GM20431 (cell line): ENCODE measurements at regions not wholly inside any gene's neighbourhood (a gene's known extent, or its start where the extent isn't known, plus 50 kb on each side); places are given as distances from the start of the nearest gene placed in this dataset.

ENCODE experiments used
- in situ Hi-C: fragments of 300-500 bp; cut with MseI, MboI; formaldehyde crosslinking; loops from one replicate; pipeline ENCODE4 v1.15.0; 2020; ENCODE audit warnings: low sequenced_read_pairs; ENCODE audit not compliant: unreplicated experiment

- in situ Hi-C loops = no loop called here
Measured at GRCh38 chr6:147054871-147055270, 149.3 kb upstream of the STXBP5 start.

GRCh38 chr6:147055821-147056392, 148.3 kb upstream of the STXBP5 start:
- in situ Hi-C loops = no loop called here

- in situ Hi-C loops = no loop called here
Measured at GRCh38 chr6:147057188-147057587, 147.0 kb upstream of the STXBP5 start.

- in situ Hi-C loops = no loop called here
Measured at GRCh38 chr6:147057705-147058342, 146.4 kb upstream of the STXBP5 start.

- in situ Hi-C loops = no loop called here
Measured at GRCh38 chr6:147058786-147059385, 145.3 kb upstream of the STXBP5 start.

- in situ Hi-C loops = no loop called here
Measured at GRCh38 chr6:147060636-147061035, 143.6 kb upstream of the STXBP5 start.

GRCh38 chr6:147061252-147061651, 143.0 kb upstream of the STXBP5 start:
- in situ Hi-C loops = no loop called here

- in situ Hi-C loops = no loop called here
Measured at GRCh38 chr6:147063469-147064031, 140.7 kb upstream of the STXBP5 start.

GRCh38 chr6:147065786-147066185, 138.4 kb upstream of the STXBP5 start:
- in situ Hi-C loops = no loop called here

- in situ Hi-C loops = no loop called here
Measured at GRCh38 chr6:147067184-147067583, 137.0 kb upstream of the STXBP5 start.

- in situ Hi-C loops = no loop called here
Measured at GRCh38 chr6:147071776-147072175, 132.4 kb upstream of the STXBP5 start.

- in situ Hi-C loops = no loop called here
Measured at GRCh38 chr6:147075381-147075780, 128.8 kb upstream of the STXBP5 start.

- in situ Hi-C loops = no loop called here
Measured at GRCh38 chr6:147077251-147077650, 127.0 kb upstream of the STXBP5 start.

GRCh38 chr6:147078106-147078505, 126.1 kb upstream of the STXBP5 start:
- in situ Hi-C loops = no loop called here

- in situ Hi-C loops = no loop called here
Measured at GRCh38 chr6:147078602-147079001, 125.6 kb upstream of the STXBP5 start.

GRCh38 chr6:147080225-147080624, 124.0 kb upstream of the STXBP5 start:
- in situ Hi-C loops = no loop called here

- in situ Hi-C loops = no loop called here
Measured at GRCh38 chr6:147081076-147081609, 123.1 kb upstream of the STXBP5 start.

GRCh38 chr6:147087641-147088040, 116.6 kb upstream of the STXBP5 start:
- in situ Hi-C loops = no loop called here

- in situ Hi-C loops = no loop called here
Measured at GRCh38 chr6:147088861-147089260, 115.4 kb upstream of the STXBP5 start.

GRCh38 chr6:147095316-147095715, 108.9 kb upstream of the STXBP5 start:
- in situ Hi-C loops = no loop called here

- in situ Hi-C loops = no loop called here
Measured at GRCh38 chr6:147099974-147100373, 104.2 kb upstream of the STXBP5 start.
